ENCODE measurements at regions not wholly inside any gene's neighbourhood (a gene's known extent, or its start where the extent isn't known, plus 50 kb on each side); places are given as distances from the start of the nearest gene placed in this dataset.
A peak's percentile ranks its signal among the peaks of the same experiment; 100 is the strongest.

GRCh38 chr5:142408536-142408935 is 83.7 kb upstream of the SPRY4 start:
- no peak overlapping the region for H3K4me3 ChIP-seq
- TF ChIP-seq POLR2A (IDR thresholded peaks at IDR 0.05) = no peak
- no peak for TF ChIP-seq POLR2AphosphoS5 (IDR thresholded peaks at IDR 0.05)
- TF ChIP-seq CTCF (IDR thresholded peaks at IDR 0.05) = no peak
- DNase-seq (ENCODE audit: low spot score in 2 of 2) = no peak
- peaks cover 0 to 2% of the 10 kb centered on the region in 2 donors for H3K27me3 ChIP-seq
- intact Hi-C loops (cut with DNase I; ENCODE audit: low total_unique reads) = no loop called here
- no peak overlapping the region for H3K27ac ChIP-seq
- no peaks in the 10 kb centered on the region for H3K36me3 ChIP-seq
- H3K4me1 ChIP-seq = no peaks in the 10 kb centered on the region
- H3K9me3 ChIP-seq = no peaks in the 10 kb centered on the region

- intact Hi-C loops (cut with DNase I; ENCODE audit: low total_unique reads) = no loop called here
- Histone ChIP-seq H3K27ac (no peak overlapping the region), H3K9me3 (no peaks in the 10 kb centered on the region), H3K4me3 (no peak overlapping the region), H3K4me1 (no peaks in the 10 kb centered on the region), H3K36me3 (no peaks in the 10 kb centered on the region), H3K27me3 (peaks cover 0 to 2% of the 10 kb centered on the region in 2 donors)
- DNase-seq (ENCODE audit: low spot score in 2 of 2) = no peak
- TF ChIP-seq CTCF (IDR thresholded peaks at IDR 0.05) = no peak
- no peak for TF ChIP-seq POLR2A (IDR thresholded peaks at IDR 0.05)
- TF ChIP-seq POLR2AphosphoS5 (IDR thresholded peaks at IDR 0.05) = no peak
Measured at GRCh38 chr5:142405814-142406395, 81.1 kb upstream of the SPRY4 start.

GRCh38 chr5:142405023-142405422 is 80.2 kb upstream of the SPRY4 start:
- no peaks in the 10 kb centered on the region for H3K9me3 ChIP-seq
- intact Hi-C loops (cut with DNase I; ENCODE audit: low total_unique reads) = no loop called here
- no peaks in the 10 kb centered on the region for H3K36me3 ChIP-seq
- no peak overlapping the region for H3K27ac ChIP-seq
- no peak for TF ChIP-seq POLR2AphosphoS5 (IDR thresholded peaks at IDR 0.05)
- TF ChIP-seq POLR2A (IDR thresholded peaks at IDR 0.05) = no peak
- TF ChIP-seq CTCF (IDR thresholded peaks at IDR 0.05) = no peak
- H3K27me3 ChIP-seq = peaks cover 0 to 2% of the 10 kb centered on the region in 2 donors
- H3K4me1 ChIP-seq = no peaks in the 10 kb centered on the region
- no peak for DNase-seq (ENCODE audit: low spot score in 2 of 2)
- H3K4me3 ChIP-seq = no peak overlapping the region

- no peak overlapping the region for H3K4me3 ChIP-seq
- no peaks in the 10 kb centered on the region for H3K36me3 ChIP-seq
- intact Hi-C loops (cut with DNase I; ENCODE audit: low total_unique reads) = loop anchor here (1.0 kb wide), 1 partner anchor 11 kb away; no protein-coding TSS in a partner anchor
- DNase-seq (ENCODE audit: low spot score in 2 of 2) = no peak
- H3K9me3 ChIP-seq = no peaks in the 10 kb centered on the region
- TF ChIP-seq CTCF (IDR thresholded peaks at IDR 0.05) (no peak), POLR2A (IDR thresholded peaks at IDR 0.05) (no peak)
- H3K27me3 ChIP-seq = peaks cover 0 to 2% of the 10 kb centered on the region in 2 donors
- peak overlapping the region in 1 of 2 donors; percentile 30 for H3K27ac ChIP-seq
- H3K4me1 ChIP-seq = no peaks in the 10 kb centered on the region
Measured at GRCh38 chr5:142404046-142404477, 79.2 kb upstream of the SPRY4 start.

GRCh38 chr5:142403583-142403982 is 78.8 kb upstream of the SPRY4 start:
- H3K4me1 ChIP-seq = no peaks in the 10 kb centered on the region
- H3K9me3 ChIP-seq = no peaks in the 10 kb centered on the region
- TF ChIP-seq POLR2A (IDR thresholded peaks at IDR 0.05) = no peak
- TF ChIP-seq CTCF (IDR thresholded peaks at IDR 0.05) = no peak
- TF ChIP-seq POLR2AphosphoS5 (IDR thresholded peaks at IDR 0.05) = peak in 1 of 3 donors; percentile 53
- DNase-seq (ENCODE audit: low spot score in 2 of 2) = peak in 1 of 2 donors; percentile 29
- no peaks in the 10 kb centered on the region for H3K36me3 ChIP-seq
- H3K4me3 ChIP-seq = no peak overlapping the region
- intact Hi-C loops (cut with DNase I; ENCODE audit: low total_unique reads) = no loop called here
- peak overlapping the region; percentile 66 to 82 for H3K27ac ChIP-seq
- H3K27me3 ChIP-seq = peaks cover 0 to 2% of the 10 kb centered on the region in 2 donors
